ENCODE measurements at regions not wholly inside any gene's neighbourhood (a gene's known extent, or its start where the extent isn't known, plus 50 kb on each side); places are given as distances from the start of the nearest gene placed in this dataset.

DNA sequence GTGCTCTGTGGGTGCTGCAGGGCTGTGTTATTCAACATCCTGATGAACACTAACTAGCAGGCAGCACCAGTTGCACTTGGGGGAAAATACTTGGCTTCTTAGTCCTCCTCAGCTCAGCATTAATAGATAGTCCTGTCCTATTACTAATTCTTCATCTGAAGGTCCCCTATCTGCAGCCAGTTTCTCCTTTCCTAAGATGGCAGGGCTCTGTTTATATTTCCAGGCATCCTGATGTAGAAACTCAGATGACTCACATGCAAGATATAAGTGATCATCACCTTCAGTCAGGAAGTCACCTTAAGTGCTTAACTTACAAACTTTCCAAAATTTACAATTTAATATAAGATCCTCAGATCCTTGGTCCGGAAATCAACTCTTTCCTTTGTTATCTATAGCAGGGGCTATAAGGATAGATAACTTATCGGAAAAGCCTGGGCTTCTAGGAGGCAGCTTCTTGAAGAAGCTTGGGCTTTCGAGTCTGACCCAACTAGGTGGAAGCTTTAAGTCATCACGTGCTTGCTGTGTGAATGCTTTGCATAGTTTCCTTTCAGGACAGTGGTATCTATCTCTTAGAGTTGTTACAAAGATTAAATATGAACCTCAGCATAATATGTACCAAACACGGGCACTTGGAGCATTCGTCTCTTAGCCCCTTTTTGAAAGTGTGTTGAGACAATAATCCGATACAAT is 181.0 kb upstream of the GRIP1 start:
- TF ChIP-seq CTCF (conservative IDR thresholded peaks at IDR 0.05) = no peak
- Mint-ChIP-seq H3K4me1 (peaks cover 0 to 7% of the 10 kb centered on the region in 2 experiments; a peak in 2 of 4 replicates), H3K27me3 (ENCODE audit: low read depth) (no peaks in the 10 kb centered on the region), H3K36me3 (ENCODE audit: insufficient read depth in 1 of 3, low read depth in 3 of 3) (no peaks in the 10 kb centered on the region), H3K4me3 (no peak overlapping the region), H3K9me3 (no peaks in the 10 kb centered on the region), H3K27ac (no peak overlapping the region)
- Histone ChIP-seq H3K18ac (ENCODE audit: insufficient read length, low read depth, low read length) (no peak overlapping the region), H3K56ac (ENCODE audit: insufficient read length, low read depth, low read length) (no peak overlapping the region), H2BK15ac (ENCODE audit: low read depth, low read length) (no peak overlapping the region), H3K27me3 (ENCODE audit: insufficient read depth, low read length) (no peaks in the 10 kb centered on the region), H4K91ac (ENCODE audit: insufficient read length, low read depth, low read length) (no peak overlapping the region), H3K23me2 (ENCODE audit: insufficient read length, low read depth, low read length, poor library complexity, severe bottlenecking) (no peaks in the 10 kb centered on the region), H2BK12ac (ENCODE audit: insufficient read length, low read depth, low read length) (no peak overlapping the region), H3K14ac (ENCODE audit: insufficient read depth, low read length) (no peak overlapping the region), H2BK5ac (ENCODE audit: insufficient read length, low read length) (no peak overlapping the region), H3K4ac (ENCODE audit: low read depth, low read length) (no peak overlapping the region), H3K9me3 (ENCODE audit: control insufficient read depth, low read depth, low read length) (no peaks in the 10 kb centered on the region), H2AFZ (ENCODE audit: low read length) (no peak overlapping the region), H4K8ac (replicated peaks; ENCODE audit: insufficient read length, low read depth, low read length) (no peak overlapping the region), H3T11ph (ENCODE audit: low read length) (no peak overlapping the region), H2AK5ac (ENCODE audit: insufficient read length, low read length) (no peak overlapping the region), H4K5ac (ENCODE audit: insufficient read length, low read depth, low read length) (no peak overlapping the region), H3K4me1 (ENCODE audit: insufficient read depth, low read length) (no peaks in the 10 kb centered on the region), H3K9ac (ENCODE audit: extremely low read depth, insufficient read length, low read length) (no peak overlapping the region), H2BK20ac (ENCODE audit: low read depth, low read length, poor library complexity, severe bottlenecking) (no peak overlapping the region), H3K27ac (ENCODE audit: insufficient read length, low read depth, low read length) (no peak overlapping the region), H3K79me1 (ENCODE audit: insufficient read depth, low read depth, low read length, poor library complexity, severe bottlenecking) (no peaks in the 10 kb centered on the region), H3K23ac (ENCODE audit: insufficient read length, low read depth, low read length) (no peak overlapping the region), H3K4me2 (ENCODE audit: insufficient read depth, insufficient read length, low read length) (no peak overlapping the region), H2BK120ac (ENCODE audit: low read depth, low read length, poor library complexity, severe bottlenecking) (no peak overlapping the region), H4K20me1 (ENCODE audit: control insufficient read depth, insufficient read depth, insufficient read length) (no peaks in the 10 kb centered on the region), H3K79me2 (ENCODE audit: insufficient read depth, low read length) (no peaks in the 10 kb centered on the region)
- no CpG with 5 or more reads among the region's 7 CpGs for WGBS (ENCODE audit: extremely low coverage, insufficient read length, low lambda C conversion rate)
- DNase-seq = no peak
